ENCODE measurements at regions not wholly inside any gene's neighbourhood (a gene's known extent, or its start where the extent isn't known, plus 50 kb on each side); places are given as distances from the start of the nearest gene placed in this dataset.

- H3K36me3 ChIP-seq, result no peaks in the 10 kb centered on the region
- no peaks in the 10 kb centered on the region for H3K4me1 ChIP-seq
- peaks cover 0 to 4% (median 0%) of the 10 kb centered on the region in 4 donors for H3K27me3 ChIP-seq
- intact Hi-C loops (cut with DNase I), result no loop called here
- H3K9me3 ChIP-seq, result no peaks in the 10 kb centered on the region
- no peak for DNase-seq
- TF ChIP-seq POLR2A (IDR thresholded peaks at IDR 0.05) (no peak), CTCF (IDR thresholded peaks at IDR 0.05) (no peak)
- 40 to 53% methylated on average over 2 of the region's 2 CpGs for WGBS, 2 donors
- H3K4me3 ChIP-seq, result no peak overlapping the region
- no peak overlapping the region for H3K27ac ChIP-seq
Measured at GRCh38 chr13:42680748-42681147, 100.6 kb upstream of the FAM216B start.

- no peak overlapping the region for H3K27ac ChIP-seq
- H3K36me3 ChIP-seq, result no peaks in the 10 kb centered on the region
- no peak for TF ChIP-seq POLR2A (IDR thresholded peaks at IDR 0.05)
- no peak for TF ChIP-seq CTCF (IDR thresholded peaks at IDR 0.05)
- DNase-seq, result no peak
- peaks cover 0 to 4% (median 0%) of the 10 kb centered on the region in 4 donors for H3K27me3 ChIP-seq
- WGBS, 2 donors, result 79 to 87% methylated on average over 4 of the region's 4 CpGs
- intact Hi-C loops (cut with DNase I), result no loop called here
- no peaks in the 10 kb centered on the region for H3K4me1 ChIP-seq
- H3K9me3 ChIP-seq, result no peaks in the 10 kb centered on the region
- H3K4me3 ChIP-seq, result no peak overlapping the region
Measured at GRCh38 chr13:42681326-42682100, 99.9 kb upstream of the FAM216B start.

GRCh38 chr13:42684226-42684625 lies 97.2 kb upstream of the FAM216B start:
- intact Hi-C loops (cut with DNase I), result no loop called here
- H3K27ac ChIP-seq, result no peak overlapping the region

GRCh38 chr13:42685751-42686150 lies 95.6 kb upstream of the FAM216B start:
- Histone ChIP-seq H3K27ac (no peak overlapping the region), H3K4me1 (no peaks in the 10 kb centered on the region), H3K27me3 (no peaks in the 10 kb centered on the region), H3K9me3 (no peaks in the 10 kb centered on the region), H3K4me3 (no peak overlapping the region), H3K36me3 (no peaks in the 10 kb centered on the region)
- no peak for DNase-seq
- TF ChIP-seq CTCF (IDR thresholded peaks at IDR 0.05) (no peak), POLR2A (IDR thresholded peaks at IDR 0.05) (no peak)
- 76 to 87% methylated on average over 4 of the region's 4 CpGs for WGBS, 2 donors
- intact Hi-C loops (cut with DNase I), result no loop called here

More at GRCh38 chr13:42684226-42684625, 97.2 kb upstream of the FAM216B start:
- DNase-seq, result no peak
- no peak for TF ChIP-seq POLR2A (IDR thresholded peaks at IDR 0.05)
- TF ChIP-seq CTCF (IDR thresholded peaks at IDR 0.05), result no peak
- Histone ChIP-seq H3K27me3 (peaks cover 0 to 4% (median 0%) of the 10 kb centered on the region in 4 donors), H3K4me3 (no peak overlapping the region), H3K4me1 (no peaks in the 10 kb centered on the region), H3K36me3 (no peaks in the 10 kb centered on the region), H3K9me3 (no peaks in the 10 kb centered on the region)
- WGBS, 2 donors, result 44 to 73% methylated on average over 2 of the region's 2 CpGs

- intact Hi-C loops (cut with DNase I), result no loop called here
- no peak overlapping the region for H3K4me3 ChIP-seq
- no peak for DNase-seq
- no peaks in the 10 kb centered on the region for H3K27me3 ChIP-seq
- no peaks in the 10 kb centered on the region for H3K4me1 ChIP-seq
- TF ChIP-seq POLR2A (IDR thresholded peaks at IDR 0.05) (no peak), CTCF (IDR thresholded peaks at IDR 0.05) (no peak)
- H3K27ac ChIP-seq, result no peak overlapping the region
- H3K36me3 ChIP-seq, result no peaks in the 10 kb centered on the region
- no peaks in the 10 kb centered on the region for H3K9me3 ChIP-seq
Measured at GRCh38 chr13:42686165-42686564, 95.2 kb upstream of the FAM216B start.
